ENCODE measurements at regions not wholly inside any gene's neighbourhood (a gene's known extent, or its start where the extent isn't known, plus 50 kb on each side); places are given as distances from the start of the nearest gene placed in this dataset.

DNA sequence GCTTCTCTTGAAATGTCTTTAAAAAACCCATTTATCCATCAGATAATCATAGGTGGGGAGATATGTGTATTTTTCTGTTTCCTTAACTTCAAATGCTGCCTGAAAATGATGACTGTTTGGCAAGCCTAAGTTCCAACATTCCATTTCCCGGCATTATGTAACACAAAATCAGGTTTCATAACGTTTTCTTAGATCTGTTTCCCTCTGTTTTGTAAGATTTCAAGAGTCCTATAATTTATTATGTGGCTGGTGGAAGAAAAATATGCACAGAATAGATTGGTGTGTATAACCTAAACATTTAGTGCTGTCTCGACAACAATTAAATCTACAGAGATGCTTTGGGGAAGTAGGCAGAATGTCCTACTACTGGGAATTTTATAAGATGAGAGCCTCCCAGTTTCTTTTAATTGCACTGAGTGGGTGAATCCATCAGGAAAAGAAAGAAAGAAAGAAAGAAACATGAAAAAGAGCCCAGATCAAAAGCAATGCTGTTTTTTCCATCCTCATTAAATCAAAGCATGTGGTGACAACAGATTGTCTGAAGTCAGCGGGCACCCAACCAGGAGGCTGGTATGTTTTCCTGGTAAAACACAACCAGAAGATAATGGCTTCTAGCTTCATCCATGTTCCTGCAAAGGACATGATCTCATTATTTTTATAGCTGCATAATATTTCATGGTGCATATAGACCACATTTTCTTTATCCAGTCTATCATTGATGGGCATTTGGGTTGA, 529.4 kb upstream of the AMELY start:
- TF ChIP-seq POLR2A (IDR thresholded peaks at IDR 0.05; ENCODE audit: low read length): no peak
- TF ChIP-seq GATA1 (IDR thresholded peaks at IDR 0.05; ENCODE audit: low read depth, low read length): no peak
